Panc1 (cell line): ENCODE measurements at regions not wholly inside any gene's neighbourhood (a gene's known extent, or its start where the extent isn't known, plus 50 kb on each side); places are given as distances from the start of the nearest gene placed in this dataset.

Experiments used
- ATAC-seq: fragments of 200-7000 bp; cut with Tn5 transposase; 2 replicates; pipeline ENCODE4 v1.9.1; 2020; ENCODE audit warnings: mild to moderate bottlenecking, moderate library complexity
- BruUV-seq: library from RNA; stranded (reverse); fragments of 400-500 nt; replicated peaks from 2 replicates; lab custom pipeline; 2021; lab: Mats Ljungman, UMichigan
- CTCF ChIA-PET: fragments of 300-600 bp; sonication (Branson Sonifier 250); formaldehyde crosslinking; loops from one replicate; lab custom pipeline; 2022; ENCODE audit warnings: antibody characterized with exemption; lab: Charles Lee
- POLR2A ChIA-PET: fragments of 300-600 bp; sonication (Branson Sonifier 250); formaldehyde crosslinking; loops from one replicate; lab custom pipeline; 2022; ENCODE audit warnings: antibody characterized with exemption; lab: Charles Lee
- DNase-seq: peaks from one replicate; pipeline ENCODE4 v3.0.0-alpha.2; 2010; ENCODE audit warnings: low read depth, low spot score
- H3K27ac ChIP-seq: 2 replicates; pipeline ENCODE4 v1.5.1; 2011; ENCODE audit warnings: mild to moderate bottlenecking, low read length, inconsistent platforms
- H3K27me3 ChIP-seq: fragments of 200-500 bp; sonication (Bioruptor generic); 2 replicates; pipeline ENCODE4 v1.6.0; 2014; ENCODE audit warnings: low read length, inconsistent platforms; ENCODE audit not compliant: control insufficient read depth, insufficient read depth
- H3K36me3 ChIP-seq: fragments of 200-500 bp; sonication (Bioruptor generic); 2 replicates; pipeline ENCODE4 v1.5.1; 2014; ENCODE audit warnings: inconsistent platforms, mild to moderate bottlenecking, low read length, moderate library complexity; ENCODE audit not compliant: control insufficient read depth, insufficient read depth
- H3K4me1 ChIP-seq: 2 replicates; pipeline ENCODE4 v1.5.1; 2011; ENCODE audit warnings: inconsistent platforms, mild to moderate bottlenecking, low read length, moderate library complexity; ENCODE audit not compliant: control insufficient read depth, insufficient read depth
- H3K4me3 ChIP-seq, 2 experiments: 2 replicates each; pipeline ENCODE4 v1.5.1; 2011 to 2012; ENCODE audit warnings: low read depth in 2 of 2, low read length in 2 of 2, mild to moderate bottlenecking in 2 of 2, inconsistent platforms in 1 of 2, moderate library complexity in 1 of 2
- H3K9me3 ChIP-seq: fragments of 200-500 bp; sonication (Bioruptor generic); 2 replicates; pipeline ENCODE4 v1.5.1; 2014; ENCODE audit warnings: low read depth, mild to moderate bottlenecking, inconsistent platforms, low read length, moderate library complexity; ENCODE audit not compliant: control insufficient read depth, insufficient read depth
- POLR2AphosphoS5 ChIP-seq: IDR thresholded peaks from 2 replicates; pipeline ENCODE4 v1.6.1; 2012; ENCODE audit warnings: mild to moderate bottlenecking, low read depth, low read length, moderate library complexity
- REST ChIP-seq, 2 experiments: IDR thresholded peaks; 2 replicates each; pipeline ENCODE4 v1.6.1; 2011 to 2012; ENCODE audit warnings: low read depth in 2 of 2, control low read depth in 1 of 2, low read length in 1 of 2, mild to moderate bottlenecking in 1 of 2, moderate library complexity in 1 of 2; ENCODE audit not compliant: insufficient read depth in 1 of 2
- SIN3A ChIP-seq: IDR thresholded peaks from 2 replicates; pipeline ENCODE4 v1.6.1; 2012; ENCODE audit warnings: low read depth, mild to moderate bottlenecking, low read length, moderate library complexity, borderline replicate concordance; ENCODE audit not compliant: insufficient read depth
- TCF7L2 ChIP-seq: IDR thresholded peaks from 2 replicates; pipeline ENCODE4 v1.6.1; 2011; ENCODE audit warnings: mild to moderate bottlenecking, low read depth, low read length, inconsistent platforms
- in situ Hi-C: cut with HindIII; loops from 2 replicates; pipeline ENCODE4 v1.10.0; 2016; ENCODE audit warnings: low sequenced_read_pairs, low pct_unique_long_range_greater_than_20kb
- intact Hi-C: fragments of 100-400 bp; cut with micrococcal nuclease; formaldehyde crosslinking; loops from one replicate; pipeline ENCODE4 v1.10.0; 2022; ENCODE audit not compliant: unreplicated experiment
- TF ChIP-seq, protein P1 (sequence below): fragments of 450-650 bp; IDR thresholded peaks from 2 replicates; pipeline ENCODE4 v1.5.1; 2017; ENCODE audit warnings: mild to moderate bottlenecking

- Histone ChIP-seq H3K27ac (no peak overlapping the region), H3K4me3 (no peak overlapping the region), H3K4me1 (no peaks in the 10 kb centered on the region), H3K27me3 (no peaks in the 10 kb centered on the region), H3K9me3 (peaks cover 3% of the 10 kb centered on the region; the same call in 1 of the 2 replicates), H3K36me3 (no peaks in the 10 kb centered on the region)
- in situ Hi-C loops (no loop called here), intact Hi-C loops (loop anchor here (10.0 kb wide), 1 partner anchor 72 kb away; no protein-coding TSS in a partner anchor)
- ChIA-PET POLR2A (no interaction called here), CTCF (no interaction called here)
- no TSS peak for BruUV-seq
- TF ChIP-seq TCF7L2: no peak
- ATAC-seq (no peak), DNase-seq (peak; percentile 13)
Observed at GRCh38 chr12:34526946-34527345, 504.6 kb downstream of the ALG10 start.

GRCh38 chr12:34547276-34547675 is 525.0 kb downstream of the ALG10 start:
- Histone ChIP-seq H3K4me3 (no peak overlapping the region), H3K36me3 (no peaks in the 10 kb centered on the region), H3K27me3 (no peaks in the 10 kb centered on the region), H3K27ac (no peak overlapping the region), H3K9me3 (peaks cover 8% of the 10 kb centered on the region; the same call in 1 of the 2 replicates), H3K4me1 (no peaks in the 10 kb centered on the region)
- in situ Hi-C loops: no loop called here
- POLR2A ChIA-PET: no interaction called here
- ATAC-seq: no peak
- CTCF ChIA-PET: no interaction called here
- BruUV-seq: no TSS peak
- TF ChIP-seq POLR2AphosphoS5 (no peak), SIN3A (no peak), REST (IDR thresholded peaks at IDR 0.05; ENCODE audit: insufficient read depth in 1 of 2, low read depth in 2 of 2, low read length in 1 of 2) (no peak), TCF7L2 (no peak)
- TF ChIP-seq, protein P1, sequence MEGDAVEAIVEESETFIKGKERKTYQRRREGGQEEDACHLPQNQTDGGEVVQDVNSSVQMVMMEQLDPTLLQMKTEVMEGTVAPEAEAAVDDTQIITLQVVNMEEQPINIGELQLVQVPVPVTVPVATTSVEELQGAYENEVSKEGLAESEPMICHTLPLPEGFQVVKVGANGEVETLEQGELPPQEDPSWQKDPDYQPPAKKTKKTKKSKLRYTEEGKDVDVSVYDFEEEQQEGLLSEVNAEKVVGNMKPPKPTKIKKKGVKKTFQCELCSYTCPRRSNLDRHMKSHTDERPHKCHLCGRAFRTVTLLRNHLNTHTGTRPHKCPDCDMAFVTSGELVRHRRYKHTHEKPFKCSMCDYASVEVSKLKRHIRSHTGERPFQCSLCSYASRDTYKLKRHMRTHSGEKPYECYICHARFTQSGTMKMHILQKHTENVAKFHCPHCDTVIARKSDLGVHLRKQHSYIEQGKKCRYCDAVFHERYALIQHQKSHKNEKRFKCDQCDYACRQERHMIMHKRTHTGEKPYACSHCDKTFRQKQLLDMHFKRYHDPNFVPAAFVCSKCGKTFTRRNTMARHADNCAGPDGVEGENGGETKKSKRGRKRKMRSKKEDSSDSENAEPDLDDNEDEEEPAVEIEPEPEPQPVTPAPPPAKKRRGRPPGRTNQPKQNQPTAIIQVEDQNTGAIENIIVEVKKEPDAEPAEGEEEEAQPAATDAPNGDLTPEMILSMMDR: no peak
- no peak for DNase-seq
- intact Hi-C loops: loop anchor here (10.0 kb wide), 1 partner anchor 68 kb away; no protein-coding TSS in a partner anchor

DNA sequence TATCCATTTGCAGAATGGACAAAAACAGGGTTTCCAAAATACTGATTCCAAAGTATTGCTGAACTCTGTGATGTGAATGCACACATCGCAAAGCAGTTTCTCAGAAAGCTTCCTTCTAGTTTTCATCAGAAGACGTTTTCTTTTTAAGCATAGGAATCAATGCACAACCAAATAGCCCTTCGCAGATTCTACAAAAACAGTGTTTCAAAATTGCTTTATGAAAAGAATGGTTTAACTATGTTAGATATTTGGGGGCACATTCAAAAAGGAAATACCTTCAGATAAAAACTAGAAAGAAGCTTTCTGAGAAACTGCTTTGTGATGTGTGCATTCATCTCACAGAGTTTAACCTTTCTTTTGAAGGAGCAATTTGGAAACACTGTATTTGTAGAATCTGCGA is 569.7 kb downstream of the ALG10 start:
- CTCF ChIA-PET: no interaction called here
- Histone ChIP-seq H3K9me3 (no peaks in the 10 kb centered on the region), H3K4me3 (no peak overlapping the region), H3K27ac (no peak overlapping the region), H3K4me1 (no peaks in the 10 kb centered on the region), H3K36me3 (no peaks in the 10 kb centered on the region), H3K27me3 (no peaks in the 10 kb centered on the region)
- TF ChIP-seq SIN3A: no peak
- no peak for TF ChIP-seq TCF7L2
- TF ChIP-seq, protein P1: no peak
- TF ChIP-seq POLR2AphosphoS5: no peak
- no peak for TF ChIP-seq REST (IDR thresholded peaks at IDR 0.05; ENCODE audit: insufficient read depth in 1 of 2, low read depth in 2 of 2, low read length in 1 of 2)
- in situ Hi-C loops: no loop called here
- ATAC-seq (no peak), DNase-seq (no peak)
- BruUV-seq: no TSS peak
- POLR2A ChIA-PET: no interaction called here
- intact Hi-C loops: no loop called here
